AG04449 (cell line): ENCODE measurements at regions not wholly inside any gene's neighbourhood (a gene's known extent, or its start where the extent isn't known, plus 50 kb on each side); places are given as distances from the start of the nearest gene placed in this dataset.
"Not testable (repeated sequence)": the region's sequence is repeated elsewhere in the genome, so short reads cannot be mapped to it uniquely, and the experiment has no call there.

ENCODE experiments used
- CTCF ChIA-PET: fragments of 350-600 bp; formaldehyde crosslinking; extraction: SDS; loops from one replicate; lab custom pipeline; 2021; ENCODE audit warnings: antibody characterized with exemption; lab: Yijun Ruan, JAX
- POLR2A ChIA-PET: fragments of 400-600, 350-600 bp; formaldehyde crosslinking; extraction: SDS; loops from one replicate; lab custom pipeline; 2020; ENCODE audit warnings: antibody characterized with exemption, inconsistent platforms; lab: Yijun Ruan, JAX
- DNase-seq: peaks from one replicate; pipeline ENCODE4 v3.0.0-alpha.2; 2010; ENCODE audit warnings: low read depth, low spot score
- H3K4me3 ChIP-seq: 2 replicates; pipeline ENCODE4 v1.5.1; 2011; ENCODE audit warnings: low read depth, mild to moderate bottlenecking, control low read depth, low read length
- CTCF ChIP-seq: IDR thresholded peaks from one replicate; pipeline ENCODE4 v1.5.1; 2011; ENCODE audit warnings: mild to moderate bottlenecking, moderate library complexity, low read length, control low read depth, inconsistent platforms; ENCODE audit not compliant: insufficient read depth; ENCODE audit errors: missing control alignments

GRCh38 chr4:134862116-134862515 lies 660.5 kb upstream of the PABPC4L start:
- POLR2A ChIA-PET = no interaction called here
- CTCF ChIA-PET = no interaction called here
- TF ChIP-seq CTCF = no peak

GRCh38 chr4:134848681-134849080 lies 647.1 kb upstream of the PABPC4L start:
- no peak for DNase-seq
- CTCF ChIA-PET = no interaction called here
- TF ChIP-seq CTCF = no peak
- H3K4me3 ChIP-seq = no peak overlapping the region
- POLR2A ChIA-PET = no interaction called here

More at GRCh38 chr4:134862116-134862515, 660.5 kb upstream of the PABPC4L start:
- no peak overlapping the region for H3K4me3 ChIP-seq
- DNase-seq = no peak

GRCh38 chr4:134830741-134831140 lies 629.2 kb upstream of the PABPC4L start:
- DNase-seq, POLR2A ChIA-PET, H3K4me3 ChIP-seq, CTCF ChIA-PET: not testable (repeated sequence)

- TF ChIP-seq CTCF = no peak
- POLR2A ChIA-PET = no interaction called here
- H3K4me3 ChIP-seq = no peak overlapping the region
- CTCF ChIA-PET = no interaction called here
- no peak for DNase-seq
These were observed 611.0 kb upstream of the PABPC4L start for GRCh38 chr4:134812611-134813010.

- H3K4me3 ChIP-seq = no peak overlapping the region
- ChIA-PET CTCF (no interaction called here), POLR2A (interaction anchor here (0.6 kb wide), 1 partner anchor 499 kb away, joined by 3 read pairs; no protein-coding TSS in a partner anchor)
- no peak for DNase-seq
- no peak for TF ChIP-seq CTCF
These were observed 605.7 kb upstream of the PABPC4L start for GRCh38 chr4:134807231-134807745.

- TF ChIP-seq CTCF = no peak
- H3K4me3 ChIP-seq = no peak overlapping the region
- no peak for DNase-seq
- ChIA-PET CTCF (no interaction called here), POLR2A (no interaction called here)
These were observed 597.0 kb upstream of the PABPC4L start for GRCh38 chr4:134798573-134798972.

GRCh38 chr4:134787315-134787714 lies 585.7 kb upstream of the PABPC4L start:
- ChIA-PET CTCF (no interaction called here), POLR2A (no interaction called here)
- TF ChIP-seq CTCF = no peak
- no peak overlapping the region for H3K4me3 ChIP-seq
- no peak for DNase-seq
